ENCODE measurements at regions not wholly inside any gene's neighbourhood (a gene's known extent, or its start where the extent isn't known, plus 50 kb on each side); places are given as distances from the start of the nearest gene placed in this dataset.

DNA sequence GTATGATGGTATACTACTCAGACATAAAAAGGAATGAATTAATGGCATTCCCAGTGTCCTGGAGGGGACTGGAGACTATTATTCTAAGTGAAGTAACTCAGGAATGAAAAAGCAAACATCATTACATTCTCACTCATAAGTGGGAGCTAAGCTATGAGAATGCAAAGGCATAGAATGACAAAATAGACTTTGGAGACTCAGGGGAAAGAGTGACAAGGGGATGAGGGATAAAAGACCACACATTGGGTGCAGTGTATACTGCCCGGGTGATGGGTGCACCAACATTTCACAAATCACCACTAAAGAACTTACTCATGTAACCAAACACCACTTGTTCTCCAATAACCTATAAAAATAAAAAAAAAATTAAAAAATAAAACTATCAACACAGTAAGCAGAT is 587.3 kb upstream of the RGMB start:
- TF ChIP-seq RFX5 (IDR thresholded peaks at IDR 0.05; ENCODE audit: low read depth, low read length) (no peak), MXI1 (IDR thresholded peaks at IDR 0.05; ENCODE audit: borderline replicate concordance, low read depth, low read length) (no peak), POLR2A (IDR thresholded peaks at IDR 0.05; ENCODE audit: low read depth, low read length) (no peak), SMC3 (IDR thresholded peaks at IDR 0.05; ENCODE audit: low read depth, low read length) (no peak), RAD21 (IDR thresholded peaks at IDR 0.05; ENCODE audit: low read length) (no peak), RCOR1 (IDR thresholded peaks at IDR 0.05; ENCODE audit: insufficient replicate concordance, low read length) (no peak), MAFK (IDR thresholded peaks at IDR 0.05; ENCODE audit: low read depth, low read length) (no peak), BHLHE40 (IDR thresholded peaks at IDR 0.05; ENCODE audit: low read depth, low read length) (no peak), FOS (IDR thresholded peaks at IDR 0.05; ENCODE audit: low read depth, low read length) (no peak), MAZ (IDR thresholded peaks at IDR 0.05; ENCODE audit: borderline replicate concordance, low read depth, low read length) (no peak), USF2 (IDR thresholded peaks at IDR 0.05; ENCODE audit: low read depth, low read length) (no peak), CEBPB (IDR thresholded peaks at IDR 0.05; ENCODE audit: low read depth, low read length) (no peak)
- TF ChIP-seq, protein P1, sequence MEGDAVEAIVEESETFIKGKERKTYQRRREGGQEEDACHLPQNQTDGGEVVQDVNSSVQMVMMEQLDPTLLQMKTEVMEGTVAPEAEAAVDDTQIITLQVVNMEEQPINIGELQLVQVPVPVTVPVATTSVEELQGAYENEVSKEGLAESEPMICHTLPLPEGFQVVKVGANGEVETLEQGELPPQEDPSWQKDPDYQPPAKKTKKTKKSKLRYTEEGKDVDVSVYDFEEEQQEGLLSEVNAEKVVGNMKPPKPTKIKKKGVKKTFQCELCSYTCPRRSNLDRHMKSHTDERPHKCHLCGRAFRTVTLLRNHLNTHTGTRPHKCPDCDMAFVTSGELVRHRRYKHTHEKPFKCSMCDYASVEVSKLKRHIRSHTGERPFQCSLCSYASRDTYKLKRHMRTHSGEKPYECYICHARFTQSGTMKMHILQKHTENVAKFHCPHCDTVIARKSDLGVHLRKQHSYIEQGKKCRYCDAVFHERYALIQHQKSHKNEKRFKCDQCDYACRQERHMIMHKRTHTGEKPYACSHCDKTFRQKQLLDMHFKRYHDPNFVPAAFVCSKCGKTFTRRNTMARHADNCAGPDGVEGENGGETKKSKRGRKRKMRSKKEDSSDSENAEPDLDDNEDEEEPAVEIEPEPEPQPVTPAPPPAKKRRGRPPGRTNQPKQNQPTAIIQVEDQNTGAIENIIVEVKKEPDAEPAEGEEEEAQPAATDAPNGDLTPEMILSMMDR (conservative IDR thresholded peaks at IDR 0.05; ENCODE audit: low read depth, low read length) = no peak
- TF ChIP-seq, protein P2, sequence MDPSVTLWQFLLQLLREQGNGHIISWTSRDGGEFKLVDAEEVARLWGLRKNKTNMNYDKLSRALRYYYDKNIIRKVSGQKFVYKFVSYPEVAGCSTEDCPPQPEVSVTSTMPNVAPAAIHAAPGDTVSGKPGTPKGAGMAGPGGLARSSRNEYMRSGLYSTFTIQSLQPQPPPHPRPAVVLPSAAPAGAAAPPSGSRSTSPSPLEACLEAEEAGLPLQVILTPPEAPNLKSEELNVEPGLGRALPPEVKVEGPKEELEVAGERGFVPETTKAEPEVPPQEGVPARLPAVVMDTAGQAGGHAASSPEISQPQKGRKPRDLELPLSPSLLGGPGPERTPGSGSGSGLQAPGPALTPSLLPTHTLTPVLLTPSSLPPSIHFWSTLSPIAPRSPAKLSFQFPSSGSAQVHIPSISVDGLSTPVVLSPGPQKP (IDR thresholded peaks at IDR 0.05; ENCODE audit: borderline replicate concordance, low read depth, low read length) = no peak
